ENCODE measurements at regions not wholly inside any gene's neighbourhood (a gene's known extent, or its start where the extent isn't known, plus 50 kb on each side); places are given as distances from the start of the nearest gene placed in this dataset.

- Mint-ChIP-seq H3K27me3 (ENCODE audit: insufficient read depth) (no peaks in the 10 kb centered on the region), H3K27ac (no peak overlapping the region), H3K4me1 (ENCODE audit: low read depth) (no peaks in the 10 kb centered on the region), H3K4me3 (no peak overlapping the region), H3K9me3 (peaks cover 43% of the 10 kb centered on the region), H3K36me3 (ENCODE audit: low read depth) (no peaks in the 10 kb centered on the region)
- no peak for DNase-seq (ENCODE audit: low spot score)
- intact Hi-C loops (cut with micrococcal nuclease), result no loop called here
These were observed 414.3 kb downstream of the ADRA2A start for GRCh38 chr10:111491154-111491553.

- Mint-ChIP-seq H3K4me3 (no peak overlapping the region), H3K27me3 (ENCODE audit: insufficient read depth) (no peaks in the 10 kb centered on the region), H3K27ac (no peak overlapping the region), H3K36me3 (ENCODE audit: low read depth) (no peaks in the 10 kb centered on the region), H3K4me1 (ENCODE audit: low read depth) (no peaks in the 10 kb centered on the region), H3K9me3 (peaks cover 35% of the 10 kb centered on the region)
- intact Hi-C loops (cut with micrococcal nuclease), result no loop called here
- no peak for DNase-seq (ENCODE audit: low spot score)
These were observed 416.3 kb downstream of the ADRA2A start for GRCh38 chr10:111493024-111493625.

GRCh38 chr10:111498560-111498959, 421.7 kb downstream of the ADRA2A start:
- no peaks in the 10 kb centered on the region for H3K27me3 Mint-ChIP-seq (ENCODE audit: insufficient read depth)
- H3K4me3 Mint-ChIP-seq, result no peak overlapping the region
- no peak overlapping the region for H3K27ac Mint-ChIP-seq
- no peaks in the 10 kb centered on the region for H3K4me1 Mint-ChIP-seq (ENCODE audit: low read depth)
- no peak for DNase-seq (ENCODE audit: low spot score)
- intact Hi-C loops (cut with micrococcal nuclease), result no loop called here
- H3K36me3 Mint-ChIP-seq (ENCODE audit: low read depth), result no peaks in the 10 kb centered on the region
- H3K9me3 Mint-ChIP-seq, result no peaks in the 10 kb centered on the region

- H3K4me1 Mint-ChIP-seq (ENCODE audit: low read depth), result no peaks in the 10 kb centered on the region
- no peak overlapping the region for H3K27ac Mint-ChIP-seq
- H3K9me3 Mint-ChIP-seq, result no peaks in the 10 kb centered on the region
- no peaks in the 10 kb centered on the region for H3K27me3 Mint-ChIP-seq (ENCODE audit: insufficient read depth)
- no peaks in the 10 kb centered on the region for H3K36me3 Mint-ChIP-seq (ENCODE audit: low read depth)
- intact Hi-C loops (cut with micrococcal nuclease), result no loop called here
- no peak overlapping the region for H3K4me3 Mint-ChIP-seq
- no peak for DNase-seq (ENCODE audit: low spot score)
These were observed 427.5 kb downstream of the ADRA2A start for GRCh38 chr10:111504376-111504775.

GRCh38 chr10:111506266-111507034, 429.6 kb downstream of the ADRA2A start:
- intact Hi-C loops (cut with micrococcal nuclease), result no loop called here
- no peak overlapping the region for H3K27ac Mint-ChIP-seq
- H3K4me3 Mint-ChIP-seq, result no peak overlapping the region
- H3K27me3 Mint-ChIP-seq (ENCODE audit: insufficient read depth), result no peaks in the 10 kb centered on the region
- H3K9me3 Mint-ChIP-seq, result no peaks in the 10 kb centered on the region
- DNase-seq (ENCODE audit: low spot score), result no peak
- H3K4me1 Mint-ChIP-seq (ENCODE audit: low read depth), result no peaks in the 10 kb centered on the region
- H3K36me3 Mint-ChIP-seq (ENCODE audit: low read depth), result no peaks in the 10 kb centered on the region

- Mint-ChIP-seq H3K36me3 (ENCODE audit: low read depth) (no peaks in the 10 kb centered on the region), H3K27ac (no peak overlapping the region), H3K4me3 (no peak overlapping the region), H3K9me3 (no peaks in the 10 kb centered on the region), H3K4me1 (ENCODE audit: low read depth) (no peaks in the 10 kb centered on the region), H3K27me3 (ENCODE audit: insufficient read depth) (no peaks in the 10 kb centered on the region)
- no peak for DNase-seq (ENCODE audit: low spot score)
- intact Hi-C loops (cut with micrococcal nuclease), result no loop called here
These were observed 434.9 kb downstream of the ADRA2A start for GRCh38 chr10:111511751-111512150.

GRCh38 chr10:111515264-111515663, 438.4 kb downstream of the ADRA2A start:
- no peaks in the 10 kb centered on the region for H3K4me1 Mint-ChIP-seq (ENCODE audit: low read depth)
- no peak for DNase-seq (ENCODE audit: low spot score)
- H3K36me3 Mint-ChIP-seq (ENCODE audit: low read depth), result no peaks in the 10 kb centered on the region
- H3K27ac Mint-ChIP-seq, result no peak overlapping the region
- no peaks in the 10 kb centered on the region for H3K9me3 Mint-ChIP-seq
- H3K27me3 Mint-ChIP-seq (ENCODE audit: insufficient read depth), result no peaks in the 10 kb centered on the region
- intact Hi-C loops (cut with micrococcal nuclease), result no loop called here
- H3K4me3 Mint-ChIP-seq, result no peak overlapping the region

- no peak overlapping the region for H3K4me3 Mint-ChIP-seq
- H3K4me1 Mint-ChIP-seq (ENCODE audit: low read depth), result no peaks in the 10 kb centered on the region
- H3K36me3 Mint-ChIP-seq (ENCODE audit: low read depth), result no peaks in the 10 kb centered on the region
- no peak for DNase-seq (ENCODE audit: low spot score)
- intact Hi-C loops (cut with micrococcal nuclease), result no loop called here
- no peak overlapping the region for H3K27ac Mint-ChIP-seq
- H3K27me3 Mint-ChIP-seq (ENCODE audit: insufficient read depth), result no peaks in the 10 kb centered on the region
- no peaks in the 10 kb centered on the region for H3K9me3 Mint-ChIP-seq
These were observed 438.9 kb downstream of the ADRA2A start for GRCh38 chr10:111515706-111516105.

GRCh38 chr10:111516144-111516543, 439.3 kb downstream of the ADRA2A start:
- intact Hi-C loops (cut with micrococcal nuclease), result no loop called here
- H3K27me3 Mint-ChIP-seq (ENCODE audit: insufficient read depth), result no peaks in the 10 kb centered on the region
- H3K27ac Mint-ChIP-seq, result no peak overlapping the region
- H3K36me3 Mint-ChIP-seq (ENCODE audit: low read depth), result no peaks in the 10 kb centered on the region
- H3K9me3 Mint-ChIP-seq, result no peaks in the 10 kb centered on the region
- DNase-seq (ENCODE audit: low spot score), result no peak
- no peak overlapping the region for H3K4me3 Mint-ChIP-seq
- no peaks in the 10 kb centered on the region for H3K4me1 Mint-ChIP-seq (ENCODE audit: low read depth)

GRCh38 chr10:111522141-111522540, 445.3 kb downstream of the ADRA2A start:
- H3K9me3 Mint-ChIP-seq, result no peaks in the 10 kb centered on the region
- intact Hi-C loops (cut with micrococcal nuclease), result no loop called here
- H3K27ac Mint-ChIP-seq, result no peak overlapping the region
- no peaks in the 10 kb centered on the region for H3K36me3 Mint-ChIP-seq (ENCODE audit: low read depth)
- no peak for DNase-seq (ENCODE audit: low spot score)
- no peaks in the 10 kb centered on the region for H3K27me3 Mint-ChIP-seq (ENCODE audit: insufficient read depth)
- no peak overlapping the region for H3K4me3 Mint-ChIP-seq
- no peaks in the 10 kb centered on the region for H3K4me1 Mint-ChIP-seq (ENCODE audit: low read depth)

- DNase-seq (ENCODE audit: low spot score), result no peak
- intact Hi-C loops (cut with micrococcal nuclease), result no loop called here
- no peak overlapping the region for H3K27ac Mint-ChIP-seq
- H3K36me3 Mint-ChIP-seq (ENCODE audit: low read depth), result no peaks in the 10 kb centered on the region
- H3K27me3 Mint-ChIP-seq (ENCODE audit: insufficient read depth), result no peaks in the 10 kb centered on the region
- no peaks in the 10 kb centered on the region for H3K9me3 Mint-ChIP-seq
- H3K4me3 Mint-ChIP-seq, result no peak overlapping the region
- no peaks in the 10 kb centered on the region for H3K4me1 Mint-ChIP-seq (ENCODE audit: low read depth)
These were observed 445.7 kb downstream of the ADRA2A start for GRCh38 chr10:111522551-111522950.

- H3K36me3 Mint-ChIP-seq (ENCODE audit: low read depth), result no peaks in the 10 kb centered on the region
- no peak for DNase-seq (ENCODE audit: low spot score)
- no peaks in the 10 kb centered on the region for H3K27me3 Mint-ChIP-seq (ENCODE audit: insufficient read depth)
- H3K4me1 Mint-ChIP-seq (ENCODE audit: low read depth), result no peaks in the 10 kb centered on the region
- intact Hi-C loops (cut with micrococcal nuclease), result no loop called here
- no peak overlapping the region for H3K27ac Mint-ChIP-seq
- no peak overlapping the region for H3K4me3 Mint-ChIP-seq
- H3K9me3 Mint-ChIP-seq, result no peaks in the 10 kb centered on the region
These were observed 446.2 kb downstream of the ADRA2A start for GRCh38 chr10:111523016-111523415.

- no peak overlapping the region for H3K27ac Mint-ChIP-seq
- no peaks in the 10 kb centered on the region for H3K9me3 Mint-ChIP-seq
- H3K36me3 Mint-ChIP-seq (ENCODE audit: low read depth), result no peaks in the 10 kb centered on the region
These were observed 447.3 kb downstream of the ADRA2A start for GRCh38 chr10:111524134-111524533.

More at GRCh38 chr10:111524134-111524533, 447.3 kb downstream of the ADRA2A start:
- no peak for DNase-seq (ENCODE audit: low spot score)
- intact Hi-C loops (cut with micrococcal nuclease), result no loop called here
- no peaks in the 10 kb centered on the region for H3K27me3 Mint-ChIP-seq (ENCODE audit: insufficient read depth)
- H3K4me3 Mint-ChIP-seq, result no peak overlapping the region
- no peaks in the 10 kb centered on the region for H3K4me1 Mint-ChIP-seq (ENCODE audit: low read depth)

All from activated T-helper 1 cell treated with anti-CD3 and anti-CD28 coated beads, Interleukin-12 subunit alpha, Interleukin-12 subunit beta, Interleukin-2, Interleukin-4 antibody, amounts not matched to agents 30 ng/mL and 10 ng/mL and 1 ng/mL, durations not matched to agents 14 hours and 24 hours and 36 hours (primary cell).